ENCODE measurements at regions not wholly inside any gene's neighbourhood (a gene's known extent, or its start where the extent isn't known, plus 50 kb on each side); places are given as distances from the start of the nearest gene placed in this dataset.

GRCh38 chrX:5425119-5425518 lies 803.5 kb downstream of the NLGN4X start:
- no peak for TF ChIP-seq CTCF (IDR thresholded peaks at IDR 0.05; ENCODE audit: low read length)
- no peak for TF ChIP-seq EZH2 (IDR thresholded peaks at IDR 0.05; ENCODE audit: borderline replicate concordance, low read length)

All from OCI-LY1 (cell line).